ENCODE measurements at regions not wholly inside any gene's neighbourhood (a gene's known extent, or its start where the extent isn't known, plus 50 kb on each side); places are given as distances from the start of the nearest gene placed in this dataset.

- no peak for DNase-seq (ENCODE audit: low spot score)
Observed at GRCh38 chr11:59302991-59303390, 55.7 kb upstream of the OR5AN1 start.

- DNase-seq (ENCODE audit: low spot score), result no peak
Observed at GRCh38 chr11:59295435-59295834, 63.3 kb upstream of the OR5AN1 start.

GRCh38 chr11:59292611-59293010, 66.1 kb upstream of the OR5AN1 start:
- DNase-seq (ENCODE audit: low spot score), result peak; percentile 68

- no peak for DNase-seq (ENCODE audit: low spot score)
Observed at GRCh38 chr11:59291228-59291627, 67.5 kb upstream of the OR5AN1 start.

- DNase-seq (ENCODE audit: low spot score), result no peak
Observed at GRCh38 chr11:59289356-59290181, 69.1 kb upstream of the OR5AN1 start.

- DNase-seq (ENCODE audit: low spot score), result no peak
Observed at GRCh38 chr11:59285716-59286260, 72.9 kb upstream of the OR5AN1 start.

GRCh38 chr11:59284773-59285129, 72.0 kb upstream of the MPEG1 start:
- DNase-seq (ENCODE audit: low spot score), result no peak

GRCh38 chr11:59283825-59284772, 71.4 kb upstream of the MPEG1 start:
- DNase-seq (ENCODE audit: low spot score), result peak; percentile 59

GRCh38 chr11:59283311-59283710, 70.6 kb upstream of the MPEG1 start:
- DNase-seq (ENCODE audit: low spot score), result no peak

- DNase-seq (ENCODE audit: low spot score), result no peak
Observed at GRCh38 chr11:59281177-59281576, 68.5 kb upstream of the MPEG1 start.

GRCh38 chr11:59273373-59273841, 60.7 kb upstream of the MPEG1 start:
- peak; percentile 8 for DNase-seq (ENCODE audit: low spot score)

GRCh38 chr11:59272771-59273372, 60.1 kb upstream of the MPEG1 start:
- DNase-seq (ENCODE audit: low spot score), result no peak

- no peak for DNase-seq (ENCODE audit: low spot score)
Observed at GRCh38 chr11:59271811-59272327, 59.1 kb upstream of the MPEG1 start.

GRCh38 chr11:59271247-59271755, 58.6 kb upstream of the MPEG1 start:
- no peak for DNase-seq (ENCODE audit: low spot score)

GRCh38 chr11:59267736-59268475, 55.2 kb upstream of the MPEG1 start:
- peak; percentile 28 for DNase-seq (ENCODE audit: low spot score)

- DNase-seq (ENCODE audit: low spot score), result peak; percentile 30
Observed at GRCh38 chr11:59267196-59267595, 54.5 kb upstream of the MPEG1 start.

- peak; percentile 9 for DNase-seq (ENCODE audit: low spot score)
Observed at GRCh38 chr11:59266491-59266890, 53.8 kb upstream of the MPEG1 start.

GRCh38 chr11:59265735-59266134, 53.0 kb upstream of the MPEG1 start:
- no peak for DNase-seq (ENCODE audit: low spot score)

- no peak for DNase-seq (ENCODE audit: low spot score)
Observed at GRCh38 chr11:59264736-59265135, 52.0 kb upstream of the MPEG1 start.

- no peak for DNase-seq (ENCODE audit: low spot score)
Observed at GRCh38 chr11:59263225-59263894, 50.6 kb upstream of the MPEG1 start.
